ELR (cell line): ENCODE measurements at regions not wholly inside any gene's neighbourhood (a gene's known extent, or its start where the extent isn't known, plus 50 kb on each side); places are given as distances from the start of the nearest gene placed in this dataset.

Experiments
- DNase-seq: peaks from one replicate; pipeline ENCODE4 v3.0.0-alpha.2; 2015; ENCODE audit warnings: low read depth

- DNase-seq, result no peak
Measured at GRCh38 chr10:62453274-62453673, 79.1 kb downstream of the ZNF365 start.

- peak; percentile 79 for DNase-seq
Measured at GRCh38 chr10:62454687-62455397, 80.7 kb downstream of the ZNF365 start.

- DNase-seq, result no peak
Measured at GRCh38 chr10:62456611-62457101, 82.5 kb downstream of the ZNF365 start.

- DNase-seq, result no peak
Measured at GRCh38 chr10:62457196-62457595, 83.0 kb downstream of the ZNF365 start.

- DNase-seq, result no peak
Measured at GRCh38 chr10:62457598-62457997, 83.4 kb downstream of the ZNF365 start.

DNA sequence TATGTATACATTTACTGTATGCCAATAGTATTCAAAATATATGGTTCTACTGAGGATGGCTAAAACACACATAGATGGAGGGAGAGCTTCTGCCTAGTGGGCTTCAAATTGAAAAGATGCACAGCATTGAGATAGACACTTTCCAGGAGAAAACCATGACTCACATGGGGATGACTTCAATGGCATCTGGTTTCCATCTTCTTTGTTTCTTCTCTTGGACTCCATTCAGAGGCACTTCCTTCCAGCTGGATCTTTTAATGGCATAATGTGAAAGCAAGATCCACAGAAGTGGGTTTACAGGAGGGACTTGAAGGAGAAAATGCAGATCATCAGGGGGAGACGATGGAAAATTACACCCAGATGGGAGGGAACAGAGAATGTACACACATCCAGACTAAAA, 84.9 kb downstream of the ZNF365 start:
- peak; percentile 19 for DNase-seq

GRCh38 chr10:62459500-62459899, 85.3 kb downstream of the ZNF365 start:
- no peak for DNase-seq

- DNase-seq, result no peak
Measured at GRCh38 chr10:62460393-62460792, 86.2 kb downstream of the ZNF365 start.

- no peak for DNase-seq
Measured at GRCh38 chr10:62461120-62461519, 87.0 kb downstream of the ZNF365 start.

- no peak for DNase-seq
Measured at GRCh38 chr10:62462461-62462860, 88.3 kb downstream of the ZNF365 start.

- no peak for DNase-seq
Measured at GRCh38 chr10:62463364-62463763, 89.2 kb downstream of the ZNF365 start.

DNA sequence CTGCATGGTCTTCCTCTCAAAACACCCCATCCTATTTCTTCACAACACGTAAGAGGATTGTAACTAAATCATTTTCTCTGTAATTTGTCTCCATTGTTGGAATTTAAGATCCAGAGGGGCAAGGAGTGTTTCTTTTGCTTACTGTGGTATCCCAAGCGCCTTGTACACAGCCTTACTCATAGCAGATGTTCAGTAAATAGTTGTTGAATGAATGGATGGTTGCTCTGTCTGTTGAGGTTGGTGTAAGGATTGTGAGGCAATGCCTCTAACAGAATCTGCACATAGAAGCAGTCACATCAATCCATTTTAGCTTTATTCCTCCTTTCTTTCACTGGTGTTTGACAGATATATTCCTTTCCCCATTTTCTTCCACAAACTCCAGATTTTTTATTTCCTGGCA, 90.1 kb downstream of the ZNF365 start:
- peak; percentile 9 for DNase-seq

GRCh38 chr10:62466590-62466989, 92.4 kb downstream of the ZNF365 start:
- DNase-seq, result no peak

DNA sequence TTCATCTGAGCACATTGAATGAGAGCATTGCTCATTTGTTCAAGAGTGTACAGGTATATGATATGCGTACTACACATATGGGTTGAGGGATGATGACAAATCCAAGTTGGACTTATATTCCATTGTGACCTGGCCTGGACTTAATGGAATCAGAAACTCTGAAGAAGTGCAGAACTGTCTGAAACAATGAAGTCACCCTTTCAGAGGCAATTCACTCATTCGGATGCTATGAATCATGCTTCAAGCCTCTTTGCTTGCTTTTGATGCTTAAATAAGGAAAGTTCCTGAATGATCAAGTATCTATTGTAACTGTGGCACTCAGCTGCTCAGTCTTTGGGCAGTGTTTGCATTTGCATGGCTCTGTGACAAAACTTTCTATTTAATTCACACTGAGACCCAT, 93.4 kb downstream of the ZNF365 start:
- DNase-seq, result peak; percentile 45

DNA sequence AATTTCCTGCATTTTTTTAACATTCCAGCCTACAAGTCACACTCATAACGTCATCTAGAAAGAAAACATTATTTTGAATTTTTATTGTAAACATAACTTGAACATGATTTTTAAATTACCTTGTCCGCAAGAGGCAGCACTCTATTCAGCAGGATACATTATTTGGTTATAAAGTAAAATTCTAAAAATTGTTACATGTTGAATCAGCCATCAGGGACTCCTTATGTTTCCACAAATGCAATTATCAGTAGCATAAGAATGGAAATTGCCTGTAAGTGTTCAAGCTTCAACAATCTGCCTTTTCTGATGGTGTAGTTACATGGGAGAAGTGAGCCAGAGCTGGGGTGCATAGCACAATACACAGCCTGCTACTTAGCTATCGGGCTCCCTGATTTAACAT, 97.5 kb downstream of the ZNF365 start:
- DNase-seq, result no peak

- DNase-seq, result no peak
Measured at GRCh38 chr10:62473241-62473640, 99.1 kb downstream of the ZNF365 start.

DNA sequence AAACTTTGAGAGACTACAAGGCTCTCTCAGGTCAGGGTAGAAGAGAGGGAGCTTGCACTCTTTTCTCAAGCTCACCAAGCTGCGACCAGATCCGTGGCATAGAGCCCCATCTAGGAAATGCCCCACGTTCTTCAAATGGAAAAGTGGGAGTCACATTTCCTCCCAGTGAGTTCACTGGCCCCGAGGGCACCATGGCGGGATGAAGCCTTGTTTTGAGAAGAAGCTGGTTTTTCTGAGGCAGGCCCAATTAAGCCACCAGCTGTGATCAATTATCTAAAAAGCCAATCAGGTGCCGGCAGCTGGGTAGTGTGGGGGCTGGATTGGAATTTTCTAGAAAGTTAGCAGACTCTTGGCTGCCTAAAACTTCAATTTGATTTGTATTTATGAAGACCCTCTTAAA, 101.4 kb downstream of the ZNF365 start:
- no peak for DNase-seq

DNA sequence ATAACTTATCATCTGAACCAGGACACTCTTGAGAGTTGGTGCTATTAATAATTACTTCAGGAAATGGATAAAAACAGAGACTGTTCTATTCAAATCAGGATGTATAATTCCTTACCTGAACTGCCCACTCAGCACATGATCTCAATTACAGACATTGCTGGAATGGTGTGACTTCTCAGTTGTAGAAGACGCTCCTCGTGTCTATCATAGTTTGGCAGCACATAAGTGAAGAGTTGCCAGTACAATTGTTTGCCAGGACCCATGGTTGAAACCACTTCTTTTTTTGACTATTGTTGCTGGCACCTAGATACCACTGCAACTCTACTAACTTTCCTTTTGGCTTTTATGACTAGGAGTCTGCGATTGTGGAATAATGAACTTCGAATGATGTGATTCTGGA, 105.4 kb downstream of the ZNF365 start:
- DNase-seq, result no peak

DNA sequence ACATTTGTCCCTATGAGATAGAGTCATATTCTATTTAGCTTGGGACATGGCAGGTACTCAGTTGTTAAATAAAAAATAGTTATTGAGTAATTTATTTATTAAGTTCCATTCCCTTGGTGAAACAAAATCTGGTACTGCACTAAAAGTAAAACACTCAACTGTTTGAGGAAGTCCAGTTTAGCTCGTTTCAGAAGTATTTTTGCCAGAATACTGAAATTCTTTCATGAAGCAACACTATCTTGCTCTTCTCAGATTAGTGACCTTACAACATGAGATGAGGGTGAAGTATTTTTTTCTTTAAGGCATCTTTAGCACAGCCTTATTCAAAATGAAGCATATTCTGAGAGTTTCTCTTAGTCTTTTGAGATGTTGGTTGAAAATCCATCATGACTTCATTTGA, 106.0 kb downstream of the ZNF365 start:
- DNase-seq, result no peak

- DNase-seq, result no peak
Measured at GRCh38 chr10:62482581-62482980, 108.4 kb downstream of the ZNF365 start.

- no peak for DNase-seq
Measured at GRCh38 chr10:62491597-62491996, 117.4 kb downstream of the ZNF365 start.

GRCh38 chr10:62492012-62492869, 118.1 kb downstream of the ZNF365 start:
- DNase-seq, result peak; percentile 40

DNA sequence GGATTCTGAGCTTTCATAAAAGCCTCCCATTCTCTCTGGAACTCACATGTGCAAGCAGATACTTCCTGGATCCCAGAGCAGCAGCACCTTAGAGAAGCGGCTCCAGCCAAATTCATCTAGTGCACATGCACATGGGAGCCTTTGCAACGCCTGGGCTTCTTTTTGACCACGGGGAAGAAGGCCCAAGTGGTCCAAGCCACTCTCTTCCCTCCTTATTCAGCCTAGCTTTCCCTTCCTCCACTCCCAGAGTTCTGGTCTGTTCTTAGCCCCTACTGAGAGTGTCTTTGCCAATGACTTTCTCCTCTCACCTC, 118.7 kb downstream of the ZNF365 start:
- DNase-seq, result no peak

GRCh38 chr10:62496925-62497324, 122.8 kb downstream of the ZNF365 start:
- DNase-seq, result no peak
